Fibroblast of skin of right biceps (primary cell): ENCODE measurements at regions not wholly inside any gene's neighbourhood (a gene's known extent, or its start where the extent isn't known, plus 50 kb on each side); places are given as distances from the start of the nearest gene placed in this dataset.

Source experiments
- DNase-seq: peaks from one replicate; pipeline ENCODE4 v3.0.0-alpha.2; 2013

GRCh38 chr4:185862340-185862739 is 50.3 kb upstream of the SORBS2 start:
- no peak for DNase-seq

- no peak for DNase-seq
Measured at GRCh38 chr4:185863946-185864345, 52.0 kb upstream of the SORBS2 start.

- peak; percentile 69 for DNase-seq
Measured at GRCh38 chr4:185865901-185866328, 53.9 kb upstream of the SORBS2 start.

GRCh38 chr4:185867770-185868169 is 55.8 kb upstream of the SORBS2 start:
- DNase-seq, result no peak

GRCh38 chr4:185868983-185869382 is 57.0 kb upstream of the SORBS2 start:
- no peak for DNase-seq

- DNase-seq, result no peak
Measured at GRCh38 chr4:185869427-185869826, 57.4 kb upstream of the SORBS2 start.

- no peak for DNase-seq
Measured at GRCh38 chr4:185870366-185870765, 58.4 kb upstream of the SORBS2 start.

- peak; percentile 21 for DNase-seq
Measured at GRCh38 chr4:185872747-185873380, 60.9 kb upstream of the SORBS2 start.

GRCh38 chr4:185874516-185875230 is 62.7 kb upstream of the SORBS2 start:
- DNase-seq, result peak; percentile 62

- DNase-seq, result no peak
Measured at GRCh38 chr4:185875316-185875907, 63.4 kb upstream of the SORBS2 start.

- no peak for DNase-seq
Measured at GRCh38 chr4:185878633-185879032, 66.6 kb upstream of the SORBS2 start.

- DNase-seq, result peak; percentile 12
Measured at GRCh38 chr4:185879666-185880312, 67.8 kb upstream of the SORBS2 start.

- DNase-seq, result no peak
Measured at GRCh38 chr4:185880571-185880970, 68.6 kb upstream of the SORBS2 start.

- DNase-seq, result peak; percentile 78
Measured at GRCh38 chr4:185881430-185881829, 69.4 kb upstream of the SORBS2 start.

- DNase-seq, result no peak
Measured at GRCh38 chr4:185883591-185883990, 71.6 kb upstream of the SORBS2 start.

- DNase-seq, result no peak
Measured at GRCh38 chr4:185885075-185885474, 73.1 kb upstream of the SORBS2 start.

- no peak for DNase-seq
Measured at GRCh38 chr4:185885604-185886003, 73.6 kb upstream of the SORBS2 start.

- no peak for DNase-seq
Measured at GRCh38 chr4:185886832-185887524, 75.0 kb upstream of the SORBS2 start.

- DNase-seq, result no peak
Measured at GRCh38 chr4:185888676-185889075, 76.7 kb upstream of the SORBS2 start.

GRCh38 chr4:185889585-185889984 is 77.6 kb upstream of the SORBS2 start:
- DNase-seq, result no peak

GRCh38 chr4:185890196-185890595 is 78.2 kb upstream of the SORBS2 start:
- DNase-seq, result no peak

GRCh38 chr4:185892165-185892564 is 80.2 kb upstream of the SORBS2 start:
- no peak for DNase-seq

GRCh38 chr4:185893500-185893899 is 81.5 kb upstream of the SORBS2 start:
- DNase-seq, result no peak
